Adipocyte (in vitro differentiated cells): ENCODE measurements at regions not wholly inside any gene's neighbourhood (a gene's known extent, or its start where the extent isn't known, plus 50 kb on each side); places are given as distances from the start of the nearest gene placed in this dataset.

Source experiments
- DNase-seq: peaks from one replicate; pipeline ENCODE4 v3.0.0-alpha.2; 2015; ENCODE audit warnings: low read depth
- H3K27me3 ChIP-seq: replicated peaks from 2 replicates; pipeline ENCODE4 v1.7.0; 2013; ENCODE audit warnings: mild to moderate bottlenecking, low read length, moderate library complexity; ENCODE audit not compliant: control insufficient read depth, insufficient read depth
- H3K36me3 ChIP-seq: 2 replicates; pipeline ENCODE4 v1.7.0; 2013; ENCODE audit warnings: low read length, mild to moderate bottlenecking, moderate library complexity; ENCODE audit not compliant: control insufficient read depth, insufficient read depth, severe bottlenecking
- H3K4me1 ChIP-seq: 2 replicates; pipeline ENCODE4 v1.7.0; 2013; ENCODE audit warnings: mild to moderate bottlenecking, low read length, moderate library complexity; ENCODE audit not compliant: control insufficient read depth, insufficient read depth
- H3K4me3 ChIP-seq: 2 replicates; pipeline ENCODE4 v1.7.0; 2013; ENCODE audit warnings: mild to moderate bottlenecking, low read length, moderate library complexity
- H3K9ac ChIP-seq: 2 replicates; pipeline ENCODE4 v1.7.0; 2013; ENCODE audit warnings: mild to moderate bottlenecking, low read length, moderate library complexity
- H3K9me3 ChIP-seq: 2 replicates; pipeline ENCODE4 v1.7.0; 2013; ENCODE audit warnings: mild to moderate bottlenecking, low read length, moderate library complexity; ENCODE audit not compliant: control insufficient read depth

GRCh38 chr5:122253794-122254193 lies 58.2 kb upstream of the SNCAIP start:
- no peak for DNase-seq
- Histone ChIP-seq H3K4me3 (no peak overlapping the region), H3K36me3 (no peaks in the 10 kb centered on the region), H3K9ac (no peak overlapping the region), H3K9me3 (peaks cover 37% of the 10 kb centered on the region), H3K4me1 (no peaks in the 10 kb centered on the region), H3K27me3 (no peaks in the 10 kb centered on the region)

DNA sequence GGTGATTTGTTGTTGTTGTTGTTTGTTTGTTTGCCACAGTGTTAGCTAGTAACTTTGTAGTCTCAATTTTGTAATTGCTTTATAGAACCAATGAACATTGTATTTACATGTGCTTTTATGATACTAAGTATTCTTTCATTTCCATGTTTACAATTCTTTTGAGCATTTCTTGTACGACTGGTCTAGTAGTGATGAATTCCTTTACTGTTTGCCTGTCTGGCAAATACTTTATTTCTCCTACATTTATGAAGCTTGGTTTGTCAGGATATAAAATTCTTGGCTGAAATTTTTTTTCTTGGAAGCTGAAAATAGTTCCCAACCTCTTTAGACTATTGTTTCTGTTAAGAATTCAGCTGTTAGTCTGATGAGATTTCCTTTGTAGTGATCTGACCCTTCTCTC lies 55.6 kb upstream of the SNCAIP start:
- no peaks in the 10 kb centered on the region for H3K4me1 ChIP-seq
- no peak overlapping the region for H3K9ac ChIP-seq
- no peak for DNase-seq
- H3K4me3 ChIP-seq, result no peak overlapping the region
- peaks cover 32% of the 10 kb centered on the region for H3K9me3 ChIP-seq
- H3K36me3 ChIP-seq, result no peaks in the 10 kb centered on the region
- no peaks in the 10 kb centered on the region for H3K27me3 ChIP-seq

- DNase-seq, result no peak
- H3K27me3 ChIP-seq, result no peaks in the 10 kb centered on the region
- H3K9me3 ChIP-seq, result peaks cover 32% of the 10 kb centered on the region
- no peak overlapping the region for H3K9ac ChIP-seq
- no peaks in the 10 kb centered on the region for H3K4me1 ChIP-seq
- H3K4me3 ChIP-seq, result no peak overlapping the region
- no peaks in the 10 kb centered on the region for H3K36me3 ChIP-seq
Observed at GRCh38 chr5:122257000-122257399, 55.0 kb upstream of the SNCAIP start.

- Histone ChIP-seq H3K4me1 (peaks cover 9% of the 10 kb centered on the region), H3K27me3 (no peaks in the 10 kb centered on the region), H3K4me3 (no peak overlapping the region), H3K9ac (no peak overlapping the region), H3K9me3 (peaks cover 32% of the 10 kb centered on the region), H3K36me3 (no peaks in the 10 kb centered on the region)
- no peak for DNase-seq
Observed at GRCh38 chr5:122258241-122258640, 53.8 kb upstream of the SNCAIP start.

DNA sequence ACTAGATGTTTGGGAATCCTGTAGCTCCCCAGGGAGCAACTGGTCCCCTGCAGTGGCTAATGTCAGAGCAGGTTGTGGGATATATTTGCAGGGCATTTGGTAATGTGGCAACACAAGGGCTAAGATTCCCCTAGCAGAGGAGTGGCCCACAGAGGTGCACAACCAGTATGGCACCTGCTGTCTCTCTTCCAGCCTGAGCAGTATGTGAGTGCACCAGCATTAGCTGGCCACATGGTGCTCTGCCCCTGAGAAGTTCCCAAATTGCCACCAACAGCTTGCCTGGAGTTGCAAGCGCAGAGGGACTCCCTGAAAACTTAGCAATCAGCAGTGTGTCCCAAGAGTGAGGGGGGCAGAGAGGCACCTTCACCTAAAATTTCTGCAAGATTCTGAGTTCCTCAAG lies 53.2 kb upstream of the SNCAIP start:
- no peaks in the 10 kb centered on the region for H3K27me3 ChIP-seq
- H3K4me3 ChIP-seq, result no peak overlapping the region
- peaks cover 14% of the 10 kb centered on the region for H3K4me1 ChIP-seq
- peaks cover 32% of the 10 kb centered on the region for H3K9me3 ChIP-seq
- H3K9ac ChIP-seq, result no peak overlapping the region
- no peak for DNase-seq
- no peaks in the 10 kb centered on the region for H3K36me3 ChIP-seq

DNA sequence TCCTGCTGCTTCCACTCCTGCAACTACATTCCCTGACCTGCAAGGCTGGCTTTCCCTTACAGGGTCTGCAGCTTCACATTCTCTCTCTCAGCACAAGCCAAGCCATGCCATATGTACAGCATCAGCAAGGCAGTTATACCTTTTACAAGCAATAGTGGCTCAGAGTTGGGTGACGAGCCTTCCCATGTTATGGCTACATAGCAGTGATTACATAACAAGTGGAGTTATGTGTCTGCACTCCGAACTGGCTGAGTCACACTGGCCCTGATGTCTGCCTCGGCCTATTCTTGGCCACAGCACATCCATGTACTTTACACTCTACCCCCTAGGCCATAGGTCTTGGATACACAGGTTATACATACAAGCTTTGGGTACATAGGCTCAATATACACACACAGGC lies 52.0 kb upstream of the SNCAIP start:
- Histone ChIP-seq H3K4me1 (peaks cover 14% of the 10 kb centered on the region), H3K36me3 (no peaks in the 10 kb centered on the region), H3K9me3 (peaks cover 25% of the 10 kb centered on the region), H3K4me3 (no peak overlapping the region), H3K27me3 (no peaks in the 10 kb centered on the region), H3K9ac (no peak overlapping the region)
- DNase-seq, result peak; percentile 45

- H3K9me3 ChIP-seq, result peaks cover 6% of the 10 kb centered on the region
- H3K9ac ChIP-seq, result no peak overlapping the region
- no peak overlapping the region for H3K4me3 ChIP-seq
- peaks cover 3% of the 10 kb centered on the region for H3K27me3 ChIP-seq
- H3K36me3 ChIP-seq, result no peaks in the 10 kb centered on the region
- peaks cover 14% of the 10 kb centered on the region for H3K4me1 ChIP-seq
- peak; percentile 62 for DNase-seq
Observed at GRCh38 chr5:122262103-122262502, 49.9 kb upstream of the SNCAIP start.
